ENCODE measurements at regions not wholly inside any gene's neighbourhood (a gene's known extent, or its start where the extent isn't known, plus 50 kb on each side); places are given as distances from the start of the nearest gene placed in this dataset.

DNA sequence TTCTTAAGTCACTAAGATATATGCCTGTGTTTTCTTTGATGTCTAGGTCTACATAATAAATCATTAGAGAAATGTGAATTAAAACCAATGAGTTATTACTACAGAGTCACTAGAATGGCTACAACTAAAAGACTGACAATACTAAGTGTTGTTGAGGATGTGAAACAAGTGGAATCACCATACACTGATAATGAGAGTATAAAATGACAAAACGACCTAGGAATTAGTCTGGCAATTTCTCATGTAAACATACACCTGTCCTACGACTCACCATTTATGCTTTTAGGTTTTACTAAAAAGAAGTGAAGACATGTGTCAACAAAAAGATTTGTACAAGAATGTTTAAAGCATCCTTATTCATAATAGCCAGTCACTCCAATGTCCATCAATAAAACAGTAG is 75.2 kb upstream of the SATB1 start:
- no peak overlapping the region for H3K4me3 Mint-ChIP-seq (ENCODE audit: unreplicated experiment)
- TF ChIP-seq, protein P1, sequence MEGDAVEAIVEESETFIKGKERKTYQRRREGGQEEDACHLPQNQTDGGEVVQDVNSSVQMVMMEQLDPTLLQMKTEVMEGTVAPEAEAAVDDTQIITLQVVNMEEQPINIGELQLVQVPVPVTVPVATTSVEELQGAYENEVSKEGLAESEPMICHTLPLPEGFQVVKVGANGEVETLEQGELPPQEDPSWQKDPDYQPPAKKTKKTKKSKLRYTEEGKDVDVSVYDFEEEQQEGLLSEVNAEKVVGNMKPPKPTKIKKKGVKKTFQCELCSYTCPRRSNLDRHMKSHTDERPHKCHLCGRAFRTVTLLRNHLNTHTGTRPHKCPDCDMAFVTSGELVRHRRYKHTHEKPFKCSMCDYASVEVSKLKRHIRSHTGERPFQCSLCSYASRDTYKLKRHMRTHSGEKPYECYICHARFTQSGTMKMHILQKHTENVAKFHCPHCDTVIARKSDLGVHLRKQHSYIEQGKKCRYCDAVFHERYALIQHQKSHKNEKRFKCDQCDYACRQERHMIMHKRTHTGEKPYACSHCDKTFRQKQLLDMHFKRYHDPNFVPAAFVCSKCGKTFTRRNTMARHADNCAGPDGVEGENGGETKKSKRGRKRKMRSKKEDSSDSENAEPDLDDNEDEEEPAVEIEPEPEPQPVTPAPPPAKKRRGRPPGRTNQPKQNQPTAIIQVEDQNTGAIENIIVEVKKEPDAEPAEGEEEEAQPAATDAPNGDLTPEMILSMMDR (IDR thresholded peaks at IDR 0.05; ENCODE audit: unreplicated experiment) = no peak
- CTCF ChIA-PET = no interaction called here
- POLR2A ChIA-PET = interaction anchor here (0.7 kb wide), 2 partner anchors 42 to 1407 kb away, joined by 3 read pairs; no protein-coding TSS in a partner anchor
- H3K27ac Mint-ChIP-seq (ENCODE audit: low read depth, unreplicated experiment) = no peak overlapping the region
- DNase-seq (ENCODE audit: unreplicated experiment) = no peak
- peaks cover 6% of the 10 kb centered on the region for H3K36me3 Mint-ChIP-seq (ENCODE audit: insufficient read depth, unreplicated experiment)
- H3K4me1 Mint-ChIP-seq (ENCODE audit: insufficient read depth, unreplicated experiment) = peaks cover 7% of the 10 kb centered on the region
- H3K27me3 Mint-ChIP-seq (ENCODE audit: insufficient read depth, unreplicated experiment) = no peaks in the 10 kb centered on the region
- H3K9me3 Mint-ChIP-seq (ENCODE audit: unreplicated experiment) = no peaks in the 10 kb centered on the region
- intact Hi-C loops (cut with micrococcal nuclease) = no loop called here
- no TSS peak for BruUV-seq (replicated peaks)

GRCh38 chr3:18499301-18499700 is 74.2 kb upstream of the SATB1 start:
- CTCF ChIA-PET = interaction anchor here (0.9 kb wide), 1 partner anchor 10 kb away, joined by 3 read pairs; no protein-coding TSS in a partner anchor
- peak overlapping the region; percentile 7 for H3K27ac Mint-ChIP-seq (ENCODE audit: low read depth, unreplicated experiment)
- TF ChIP-seq, protein P1 (IDR thresholded peaks at IDR 0.05; ENCODE audit: unreplicated experiment) = no peak
- H3K4me3 Mint-ChIP-seq (ENCODE audit: unreplicated experiment) = no peak overlapping the region
- no peaks in the 10 kb centered on the region for H3K9me3 Mint-ChIP-seq (ENCODE audit: unreplicated experiment)
- H3K36me3 Mint-ChIP-seq (ENCODE audit: insufficient read depth, unreplicated experiment) = peaks cover 6% of the 10 kb centered on the region
- peaks cover 7% of the 10 kb centered on the region for H3K4me1 Mint-ChIP-seq (ENCODE audit: insufficient read depth, unreplicated experiment)
- BruUV-seq (replicated peaks) = no TSS peak
- no peaks in the 10 kb centered on the region for H3K27me3 Mint-ChIP-seq (ENCODE audit: insufficient read depth, unreplicated experiment)
- POLR2A ChIA-PET = no interaction called here
- intact Hi-C loops (cut with micrococcal nuclease) = no loop called here
- DNase-seq (ENCODE audit: unreplicated experiment) = no peak

DNA sequence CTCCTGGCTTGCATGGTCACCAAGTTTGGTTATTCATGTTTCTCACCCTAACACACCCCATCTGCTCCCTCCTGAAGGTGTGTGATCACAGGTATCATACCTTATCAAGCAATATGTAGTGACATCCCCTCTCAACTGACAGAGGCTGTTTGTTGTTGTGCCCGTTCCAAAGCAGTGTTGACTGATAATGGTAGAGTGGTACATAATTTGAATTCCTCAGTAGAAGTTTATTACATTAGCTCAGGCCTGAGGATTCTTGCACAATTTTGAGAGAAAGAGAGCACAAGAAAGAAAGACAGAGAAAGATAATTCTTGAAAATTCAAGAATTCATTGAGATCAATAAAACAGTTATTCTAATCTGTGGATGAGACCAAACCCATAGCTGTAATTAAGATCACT is 69.1 kb upstream of the SATB1 start:
- Mint-ChIP-seq H3K27me3 (ENCODE audit: insufficient read depth, unreplicated experiment) (peaks cover 6% of the 10 kb centered on the region), H3K9me3 (ENCODE audit: unreplicated experiment) (no peaks in the 10 kb centered on the region), H3K4me3 (ENCODE audit: unreplicated experiment) (no peak overlapping the region), H3K36me3 (ENCODE audit: insufficient read depth, unreplicated experiment) (peaks cover 6% of the 10 kb centered on the region), H3K27ac (ENCODE audit: low read depth, unreplicated experiment) (no peak overlapping the region), H3K4me1 (ENCODE audit: insufficient read depth, unreplicated experiment) (no peaks in the 10 kb centered on the region)
- BruUV-seq (replicated peaks) = no TSS peak
- ChIA-PET CTCF (no interaction called here), POLR2A (no interaction called here)
- no peak for DNase-seq (ENCODE audit: unreplicated experiment)
- intact Hi-C loops (cut with micrococcal nuclease) = no loop called here
- TF ChIP-seq, protein P1 (IDR thresholded peaks at IDR 0.05; ENCODE audit: unreplicated experiment) = no peak

GRCh38 chr3:18489939-18490338 is 64.8 kb upstream of the SATB1 start:
- no peak for DNase-seq (ENCODE audit: unreplicated experiment)
- ChIA-PET CTCF (interaction anchor here (0.6 kb wide), 1 partner anchor 9 kb away, joined by 3 read pairs; no protein-coding TSS in a partner anchor), POLR2A (no interaction called here)
- Mint-ChIP-seq H3K9me3 (ENCODE audit: unreplicated experiment) (no peaks in the 10 kb centered on the region), H3K36me3 (ENCODE audit: insufficient read depth, unreplicated experiment) (no peaks in the 10 kb centered on the region), H3K4me3 (ENCODE audit: unreplicated experiment) (no peak overlapping the region), H3K4me1 (ENCODE audit: insufficient read depth, unreplicated experiment) (no peaks in the 10 kb centered on the region), H3K27me3 (ENCODE audit: insufficient read depth, unreplicated experiment) (peaks cover 22% of the 10 kb centered on the region), H3K27ac (ENCODE audit: low read depth, unreplicated experiment) (no peak overlapping the region)
- intact Hi-C loops (cut with micrococcal nuclease) = no loop called here
- no TSS peak for BruUV-seq (replicated peaks)
- TF ChIP-seq, protein P1 (IDR thresholded peaks at IDR 0.05; ENCODE audit: unreplicated experiment) = no peak
